HG03135 (cell line): ENCODE measurements at regions not wholly inside any gene's neighbourhood (a gene's known extent, or its start where the extent isn't known, plus 50 kb on each side); places are given as distances from the start of the nearest gene placed in this dataset.
"Not testable (repeated sequence)": the region's sequence is repeated elsewhere in the genome, so short reads cannot be mapped to it uniquely, and the experiment has no call there.

Experiments
- ATAC-seq: cut with Tn5 transposase; IDR thresholded peaks from one replicate; pipeline ENCODE4 v1.9.1; 2021; ENCODE audit warnings: mild to moderate bottlenecking, moderate library complexity; ENCODE audit not compliant: unreplicated experiment

GRCh38 chr4:23038626-23039491 lies 346.1 kb downstream of the GBA3 start:
- no peak for ATAC-seq

- no peak for ATAC-seq
Observed at GRCh38 chr4:23036921-23037495, 344.3 kb downstream of the GBA3 start.

- no peak for ATAC-seq
Observed at GRCh38 chr4:23036503-23036902, 343.8 kb downstream of the GBA3 start.

- no peak for ATAC-seq
Observed at GRCh38 chr4:23035521-23036056, 342.9 kb downstream of the GBA3 start.

GRCh38 chr4:23034731-23035130 lies 342.0 kb downstream of the GBA3 start:
- no peak for ATAC-seq

- ATAC-seq = no peak
Observed at GRCh38 chr4:23033796-23034195, 341.1 kb downstream of the GBA3 start.

- ATAC-seq = no peak
Observed at GRCh38 chr4:23028875-23029274, 336.1 kb downstream of the GBA3 start.

GRCh38 chr4:23023666-23024065 lies 330.9 kb downstream of the GBA3 start:
- no peak for ATAC-seq

GRCh38 chr4:23023121-23023520 lies 330.4 kb downstream of the GBA3 start:
- ATAC-seq = no peak

GRCh38 chr4:23022032-23022431 lies 329.3 kb downstream of the GBA3 start:
- ATAC-seq = no peak

GRCh38 chr4:23021040-23021439 lies 328.3 kb downstream of the GBA3 start:
- no peak for ATAC-seq

GRCh38 chr4:23020399-23020798 lies 327.7 kb downstream of the GBA3 start:
- not testable (repeated sequence) for ATAC-seq

- ATAC-seq = no peak
Observed at GRCh38 chr4:23016981-23017380, 324.2 kb downstream of the GBA3 start.

GRCh38 chr4:23015821-23016220 lies 323.1 kb downstream of the GBA3 start:
- ATAC-seq = no peak

GRCh38 chr4:23009093-23009492 lies 316.4 kb downstream of the GBA3 start:
- no peak for ATAC-seq

- no peak for ATAC-seq
Observed at GRCh38 chr4:23006756-23007155, 314.0 kb downstream of the GBA3 start.

GRCh38 chr4:23005691-23006090 lies 313.0 kb downstream of the GBA3 start:
- ATAC-seq = no peak

- no peak for ATAC-seq
Observed at GRCh38 chr4:23001478-23001877, 308.7 kb downstream of the GBA3 start.

GRCh38 chr4:22999419-22999818 lies 306.7 kb downstream of the GBA3 start:
- ATAC-seq = no peak

GRCh38 chr4:22997358-22998224 lies 304.9 kb downstream of the GBA3 start:
- ATAC-seq = no peak

- ATAC-seq = no peak
Observed at GRCh38 chr4:22991576-22991975, 298.8 kb downstream of the GBA3 start.
